ENCODE measurements at regions not wholly inside any gene's neighbourhood (a gene's known extent, or its start where the extent isn't known, plus 50 kb on each side); places are given as distances from the start of the nearest gene placed in this dataset.

DNA sequence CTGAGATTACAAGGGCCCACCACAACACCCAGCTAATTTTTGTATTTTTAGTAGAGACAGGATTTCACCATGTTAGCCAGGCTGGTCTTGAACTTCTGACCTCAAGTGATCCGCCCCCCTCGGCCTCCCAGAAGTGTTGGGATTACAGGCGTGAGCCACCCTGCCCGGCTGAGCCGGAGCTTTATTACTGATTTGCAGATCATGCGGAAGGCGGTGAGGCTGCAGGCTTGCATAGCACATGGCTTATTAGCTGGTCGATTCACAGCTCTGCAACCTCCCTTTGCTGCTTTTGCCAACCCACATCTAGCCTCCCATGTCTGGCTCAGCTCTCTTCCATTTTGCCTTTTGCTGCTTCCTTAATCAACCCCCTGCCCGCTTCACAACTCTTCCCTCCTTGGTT is 210.3 kb downstream of the VAPA start:
- TF ChIP-seq, protein P1, sequence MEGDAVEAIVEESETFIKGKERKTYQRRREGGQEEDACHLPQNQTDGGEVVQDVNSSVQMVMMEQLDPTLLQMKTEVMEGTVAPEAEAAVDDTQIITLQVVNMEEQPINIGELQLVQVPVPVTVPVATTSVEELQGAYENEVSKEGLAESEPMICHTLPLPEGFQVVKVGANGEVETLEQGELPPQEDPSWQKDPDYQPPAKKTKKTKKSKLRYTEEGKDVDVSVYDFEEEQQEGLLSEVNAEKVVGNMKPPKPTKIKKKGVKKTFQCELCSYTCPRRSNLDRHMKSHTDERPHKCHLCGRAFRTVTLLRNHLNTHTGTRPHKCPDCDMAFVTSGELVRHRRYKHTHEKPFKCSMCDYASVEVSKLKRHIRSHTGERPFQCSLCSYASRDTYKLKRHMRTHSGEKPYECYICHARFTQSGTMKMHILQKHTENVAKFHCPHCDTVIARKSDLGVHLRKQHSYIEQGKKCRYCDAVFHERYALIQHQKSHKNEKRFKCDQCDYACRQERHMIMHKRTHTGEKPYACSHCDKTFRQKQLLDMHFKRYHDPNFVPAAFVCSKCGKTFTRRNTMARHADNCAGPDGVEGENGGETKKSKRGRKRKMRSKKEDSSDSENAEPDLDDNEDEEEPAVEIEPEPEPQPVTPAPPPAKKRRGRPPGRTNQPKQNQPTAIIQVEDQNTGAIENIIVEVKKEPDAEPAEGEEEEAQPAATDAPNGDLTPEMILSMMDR (conservative IDR thresholded peaks at IDR 0.05; ENCODE audit: control insufficient read depth, insufficient read depth, low read depth, low read length) = no peak
- no peak for DNase-seq (ENCODE audit: low read depth)
- no peak overlapping the region for H3K4me3 ChIP-seq (ENCODE audit: control insufficient read depth, low read depth, low read length)

DNA sequence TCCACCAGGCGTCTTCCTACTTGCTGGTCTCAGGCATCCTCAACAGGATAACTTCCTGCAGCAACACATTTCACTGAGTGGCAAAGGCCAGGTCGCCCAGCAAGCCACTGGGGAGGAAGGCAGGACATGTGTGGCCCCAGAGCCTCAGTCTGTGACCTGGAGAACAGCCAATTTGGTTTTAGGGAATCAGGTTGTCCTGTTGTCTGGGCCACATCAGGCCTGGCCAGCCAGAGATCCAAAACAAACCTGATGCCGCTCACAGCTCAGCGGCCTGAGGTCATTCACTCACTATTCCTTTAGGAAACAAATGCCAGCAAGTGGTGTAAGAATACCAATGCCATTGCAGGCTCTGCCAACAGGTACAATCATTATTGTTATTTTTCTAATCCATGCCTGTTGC is 210.7 kb downstream of the VAPA start:
- TF ChIP-seq, protein P1 (conservative IDR thresholded peaks at IDR 0.05; ENCODE audit: control insufficient read depth, insufficient read depth, low read depth, low read length) = no peak
- DNase-seq (ENCODE audit: low read depth) = no peak
- H3K4me3 ChIP-seq (ENCODE audit: control insufficient read depth, low read depth, low read length) = no peak overlapping the region

DNA sequence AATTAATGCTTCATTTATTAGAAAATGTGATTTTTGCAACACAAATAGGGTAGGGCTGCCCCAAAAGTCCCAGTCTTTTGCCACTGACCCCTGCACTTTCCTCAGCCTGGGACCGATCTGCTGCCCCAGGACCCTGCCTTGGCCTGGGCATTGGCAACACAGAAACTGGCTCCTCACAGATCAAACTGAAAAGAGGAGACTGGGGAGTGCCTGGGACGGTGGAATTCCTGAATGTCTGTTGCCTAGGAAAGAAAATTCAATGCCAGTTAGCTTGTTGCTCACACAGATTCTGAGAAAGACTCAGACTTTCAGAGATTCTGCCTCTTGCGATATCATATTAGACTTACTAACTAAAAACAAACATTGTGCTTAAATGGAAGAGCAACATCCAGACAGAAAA is 211.2 kb downstream of the VAPA start:
- TF ChIP-seq, protein P1 (conservative IDR thresholded peaks at IDR 0.05; ENCODE audit: control insufficient read depth, insufficient read depth, low read depth, low read length) = no peak
- H3K4me3 ChIP-seq (ENCODE audit: control insufficient read depth, low read depth, low read length) = no peak overlapping the region
- DNase-seq (ENCODE audit: low read depth) = no peak

DNA sequence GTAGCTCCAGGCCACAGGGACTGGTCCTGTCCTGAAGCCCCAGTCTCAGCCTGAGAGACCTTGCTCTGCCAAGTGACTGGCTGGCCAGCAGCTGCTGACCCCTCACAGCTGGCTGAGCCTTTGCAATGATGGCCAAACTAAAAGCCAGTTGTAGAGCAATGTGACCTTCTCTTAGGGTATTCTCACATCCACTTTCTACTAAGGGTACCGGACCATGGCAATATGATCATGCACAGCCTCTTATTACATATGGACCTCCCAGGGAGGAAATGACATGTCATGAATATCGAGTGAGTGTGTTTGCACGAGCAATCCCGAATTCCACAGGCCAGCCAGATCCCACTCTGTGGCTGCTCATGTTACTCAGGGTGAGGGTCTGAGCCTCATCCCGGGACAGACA is 213.9 kb downstream of the VAPA start:
- H3K4me3 ChIP-seq (ENCODE audit: control insufficient read depth, low read depth, low read length) = no peak overlapping the region
- TF ChIP-seq, protein P1 (conservative IDR thresholded peaks at IDR 0.05; ENCODE audit: control insufficient read depth, insufficient read depth, low read depth, low read length) = no peak
- no peak for DNase-seq (ENCODE audit: low read depth)

DNA sequence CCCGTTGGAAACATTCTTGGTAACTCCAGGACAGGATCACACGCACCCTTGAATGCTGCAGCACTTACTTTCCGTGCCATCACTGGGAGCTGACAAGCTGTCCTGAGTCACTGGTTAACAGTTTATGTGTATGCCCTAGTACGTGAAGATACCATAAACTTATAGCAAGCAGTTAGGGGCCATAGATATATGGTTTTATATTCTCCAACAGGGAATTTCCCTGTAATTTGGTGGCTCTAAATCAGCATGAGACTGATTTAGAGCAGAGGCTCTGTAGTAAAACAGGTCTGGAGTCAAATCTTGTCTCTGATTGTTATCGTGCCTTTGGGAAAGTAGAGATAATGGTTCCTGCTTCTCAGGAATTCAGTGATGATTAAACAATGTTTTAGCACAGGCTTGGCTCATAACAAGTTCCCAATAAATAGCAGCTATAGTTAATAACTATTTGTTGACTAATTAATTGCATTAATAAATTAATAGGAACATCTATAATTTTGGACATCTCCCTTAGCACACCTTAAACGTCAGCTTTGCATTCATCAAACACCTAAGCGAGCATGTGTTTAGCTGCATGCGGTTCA is 215.2 kb downstream of the VAPA start:
- no peak for DNase-seq (ENCODE audit: low read depth)
- no peak overlapping the region for H3K4me3 ChIP-seq (ENCODE audit: control insufficient read depth, low read depth, low read length)

DNA sequence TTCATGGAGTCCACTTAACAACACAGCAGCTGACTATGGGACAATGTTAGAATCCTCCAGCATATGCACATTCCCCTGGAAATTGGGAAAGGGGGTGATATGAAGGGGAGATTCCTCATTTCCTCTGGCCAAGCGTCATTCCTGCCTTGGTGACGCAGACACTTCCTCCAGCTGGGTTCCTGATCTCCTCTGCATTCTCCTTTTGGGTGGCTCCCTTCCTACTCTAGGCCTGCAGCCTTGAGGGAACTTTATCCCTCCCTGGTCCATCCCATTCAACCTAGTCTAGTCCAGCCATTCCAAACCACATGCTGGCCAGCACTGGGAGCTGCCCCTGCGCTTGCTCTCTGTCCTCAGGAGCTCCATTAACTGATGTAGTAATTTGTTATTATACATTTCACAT is 216.8 kb downstream of the VAPA start:
- H3K4me3 ChIP-seq (ENCODE audit: control insufficient read depth, low read depth, low read length) = no peak overlapping the region
- TF ChIP-seq, protein P1 (conservative IDR thresholded peaks at IDR 0.05; ENCODE audit: control insufficient read depth, insufficient read depth, low read depth, low read length) = no peak
- DNase-seq (ENCODE audit: low read depth) = no peak

More for the DNA sequence above, 215.2 kb downstream of the VAPA start:
- TF ChIP-seq, protein P1 (conservative IDR thresholded peaks at IDR 0.05; ENCODE audit: control insufficient read depth, insufficient read depth, low read depth, low read length) = no peak

DNA sequence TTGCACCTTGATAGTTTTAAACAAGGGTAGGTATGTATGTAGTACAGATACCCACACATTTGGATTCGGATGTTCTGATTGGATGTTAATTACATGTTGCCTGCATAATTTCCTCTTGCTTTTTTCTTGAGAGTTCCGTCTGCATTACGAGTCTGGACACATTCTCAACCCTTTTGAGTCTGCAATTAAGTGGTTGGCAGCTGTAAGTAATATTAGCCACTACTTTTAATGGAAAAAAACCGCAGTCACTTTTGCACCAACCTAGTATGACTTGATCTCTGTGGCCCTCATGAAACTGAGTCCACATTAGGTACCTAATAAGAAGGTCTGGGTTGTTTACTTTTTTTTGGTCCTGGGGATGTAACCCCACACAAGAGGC is 217.3 kb downstream of the VAPA start:
- TF ChIP-seq, protein P1 (conservative IDR thresholded peaks at IDR 0.05; ENCODE audit: control insufficient read depth, insufficient read depth, low read depth, low read length) = no peak
- DNase-seq (ENCODE audit: low read depth) = no peak
- H3K4me3 ChIP-seq (ENCODE audit: control insufficient read depth, low read depth, low read length) = no peak overlapping the region
